ENCODE measurements at regions not wholly inside any gene's neighbourhood (a gene's known extent, or its start where the extent isn't known, plus 50 kb on each side); places are given as distances from the start of the nearest gene placed in this dataset.
"Not testable (repeated sequence)": the region's sequence is repeated elsewhere in the genome, so short reads cannot be mapped to it uniquely, and the experiment has no call there.

DNA sequence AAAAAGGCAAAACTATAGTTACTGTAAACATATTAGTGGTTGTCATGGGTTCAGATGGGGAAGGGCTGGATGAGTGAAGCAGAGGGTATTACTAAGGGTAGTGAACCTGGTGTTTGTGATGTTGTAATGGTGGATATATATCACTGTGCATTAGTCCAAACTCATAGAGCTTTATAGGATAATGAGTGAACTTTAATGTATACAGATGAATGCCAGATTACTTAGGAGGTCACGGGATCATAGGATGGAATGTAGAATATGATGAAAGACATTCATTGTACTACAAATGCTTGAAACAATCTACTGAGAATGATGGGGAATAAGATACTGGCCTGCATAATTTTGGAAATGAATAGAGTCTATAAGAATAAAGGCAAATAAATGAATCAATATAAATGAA lies 226.7 kb upstream of the ZNF804A start:
- no peak overlapping the region for H3K4me3 Mint-ChIP-seq
- no peak overlapping the region for H3K27ac Mint-ChIP-seq
- H3K36me3 Mint-ChIP-seq = no peaks in the 10 kb centered on the region
- H3K27me3 Mint-ChIP-seq = no peaks in the 10 kb centered on the region
- peaks cover 0 to 6% of the 10 kb centered on the region in 2 donors for H3K4me1 Mint-ChIP-seq
- DNase-seq (no peak), ATAC-seq (replicated peaks) (no peak)
- H3K9me3 Mint-ChIP-seq = peaks cover 0 to 4% of the 10 kb centered on the region in 2 donors

DNA sequence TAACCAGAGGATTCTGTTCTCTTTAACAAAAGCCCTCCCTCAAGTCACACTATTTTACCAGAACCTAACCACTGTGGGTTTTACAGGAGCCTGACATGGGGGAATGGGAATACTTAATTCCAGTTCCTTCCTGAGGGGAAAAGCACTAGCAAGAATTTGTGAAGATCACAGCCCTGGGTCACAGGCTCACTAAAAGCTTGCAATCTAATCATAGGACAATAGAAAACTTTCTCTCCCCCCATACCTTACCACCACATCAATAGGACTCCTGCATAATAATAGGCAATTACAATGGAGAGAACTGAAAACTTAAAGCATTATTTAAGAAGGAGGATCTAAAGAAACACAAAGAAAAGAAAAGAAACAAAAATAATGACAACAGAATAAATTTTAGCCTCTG lies 225.8 kb upstream of the ZNF804A start:
- H3K4me3 Mint-ChIP-seq = no peak overlapping the region
- no peak for ATAC-seq (replicated peaks)
- DNase-seq = no peak
- no peaks in the 10 kb centered on the region for H3K36me3 Mint-ChIP-seq
- H3K27me3 Mint-ChIP-seq = no peaks in the 10 kb centered on the region
- H3K27ac Mint-ChIP-seq = no peak overlapping the region
- H3K4me1 Mint-ChIP-seq = peaks cover 0 to 6% of the 10 kb centered on the region in 2 donors
- peaks cover 0 to 5% of the 10 kb centered on the region in 2 donors for H3K9me3 Mint-ChIP-seq

DNA sequence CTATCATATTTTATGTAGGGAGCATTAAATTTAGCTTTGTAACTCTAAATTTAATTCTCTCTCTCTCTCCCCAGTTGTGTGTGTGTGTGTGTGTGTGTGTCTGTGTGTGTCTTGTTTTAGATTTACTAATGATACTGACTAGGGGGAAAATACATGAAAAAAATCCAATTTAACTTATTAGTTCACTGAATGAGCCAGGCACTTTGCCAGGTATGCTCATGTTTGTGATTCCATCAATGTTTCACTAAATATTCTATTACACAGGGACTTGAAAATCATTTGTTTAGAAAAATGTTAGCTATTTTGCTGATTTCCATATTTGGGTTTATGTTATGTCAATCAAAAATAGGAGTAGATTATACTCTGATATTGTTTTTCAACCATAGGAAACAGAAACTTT lies 203.7 kb upstream of the ZNF804A start:
- Mint-ChIP-seq H3K4me3 (no peak overlapping the region), H3K27ac (no peak overlapping the region), H3K9me3 (peaks cover 0 to 4% of the 10 kb centered on the region in 2 donors), H3K27me3 (no peaks in the 10 kb centered on the region), H3K36me3 (no peaks in the 10 kb centered on the region), H3K4me1 (no peaks in the 10 kb centered on the region)
- no peak for DNase-seq
- ATAC-seq (replicated peaks) = no peak

DNA sequence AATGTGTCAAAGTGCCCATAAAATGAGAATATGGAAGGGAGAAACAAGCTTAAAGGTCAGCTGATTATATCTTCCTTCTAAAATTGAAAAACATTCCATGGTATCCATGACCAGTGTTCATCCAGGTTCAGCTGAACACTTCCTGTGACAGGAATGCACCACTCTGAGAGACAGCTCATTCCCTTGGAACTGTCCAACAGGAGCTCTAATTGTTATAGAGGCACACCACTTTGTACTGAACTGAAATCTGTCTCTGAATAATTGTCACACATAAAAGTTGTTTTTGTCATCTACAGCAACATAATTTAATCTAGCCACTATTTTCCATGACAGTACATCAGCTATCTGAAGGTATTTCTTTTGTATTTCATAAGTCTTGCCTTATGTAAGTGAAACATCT lies 195.9 kb upstream of the ZNF804A start:
- H3K27me3 Mint-ChIP-seq = no peaks in the 10 kb centered on the region
- no peak for DNase-seq
- H3K36me3 Mint-ChIP-seq = no peaks in the 10 kb centered on the region
- no peak overlapping the region for H3K27ac Mint-ChIP-seq
- H3K9me3 Mint-ChIP-seq = peaks cover 1 to 4% of the 10 kb centered on the region in 2 donors
- no peak for ATAC-seq (replicated peaks)
- no peak overlapping the region for H3K4me3 Mint-ChIP-seq
- no peaks in the 10 kb centered on the region for H3K4me1 Mint-ChIP-seq

DNA sequence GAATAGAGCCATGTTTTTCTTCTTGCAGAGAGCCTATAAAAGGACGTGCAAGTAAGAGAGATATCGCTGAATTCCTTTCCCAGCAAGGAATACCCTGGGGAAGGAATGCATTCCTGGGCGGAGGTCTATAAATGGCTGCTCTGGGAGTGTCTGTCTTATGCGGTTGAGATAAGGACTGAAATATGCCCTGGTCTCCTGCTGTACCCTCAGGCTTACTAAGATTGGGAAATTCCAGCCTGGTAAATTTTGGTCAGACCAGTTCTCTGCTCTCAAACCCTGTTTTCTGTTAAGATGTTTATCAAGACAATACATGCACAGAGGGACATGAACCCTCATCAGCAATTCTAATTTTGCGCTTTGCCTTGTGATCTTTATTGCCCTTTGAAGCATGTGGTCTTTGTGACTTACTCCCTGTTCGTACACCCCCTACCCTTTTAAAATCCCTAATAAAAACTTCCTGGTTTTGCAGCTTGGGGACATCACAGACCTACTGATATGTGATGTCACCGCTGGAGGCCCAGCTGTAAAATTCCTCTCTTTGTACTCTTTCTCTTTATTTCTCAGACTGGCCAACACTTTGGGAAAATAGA lies 191.2 kb upstream of the ZNF804A start:
- H3K4me3 Mint-ChIP-seq; DNase-seq; H3K27ac Mint-ChIP-seq; ATAC-seq (replicated peaks); H3K27me3 Mint-ChIP-seq; H3K9me3 Mint-ChIP-seq; H3K36me3 Mint-ChIP-seq; H3K4me1 Mint-ChIP-seq: not testable (repeated sequence)

DNA sequence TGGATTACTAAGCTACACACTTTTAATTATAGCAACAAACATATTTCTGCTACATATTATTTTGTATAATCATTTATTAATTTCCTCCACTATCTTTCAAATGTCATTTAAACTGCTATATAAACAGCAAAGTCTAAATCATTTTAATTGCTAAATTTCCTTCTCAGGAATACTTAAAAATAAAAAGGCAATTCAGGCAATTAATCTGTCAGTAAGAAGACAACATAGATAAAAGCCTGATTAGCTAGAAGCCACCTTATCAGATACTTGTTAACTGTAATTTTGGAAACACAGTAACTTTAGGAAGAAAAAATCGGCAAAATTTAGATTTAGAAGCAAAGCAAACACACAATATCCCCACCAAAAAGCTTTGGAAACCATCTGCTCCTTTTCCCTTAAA lies 188.2 kb upstream of the ZNF804A start:
- Mint-ChIP-seq H3K9me3 (peaks cover 5 to 10% of the 10 kb centered on the region in 2 donors), H3K4me1 (no peaks in the 10 kb centered on the region), H3K27ac (no peak overlapping the region), H3K4me3 (no peak overlapping the region), H3K27me3 (no peaks in the 10 kb centered on the region), H3K36me3 (no peaks in the 10 kb centered on the region)
- no peak for DNase-seq
- ATAC-seq (replicated peaks) = no peak

DNA sequence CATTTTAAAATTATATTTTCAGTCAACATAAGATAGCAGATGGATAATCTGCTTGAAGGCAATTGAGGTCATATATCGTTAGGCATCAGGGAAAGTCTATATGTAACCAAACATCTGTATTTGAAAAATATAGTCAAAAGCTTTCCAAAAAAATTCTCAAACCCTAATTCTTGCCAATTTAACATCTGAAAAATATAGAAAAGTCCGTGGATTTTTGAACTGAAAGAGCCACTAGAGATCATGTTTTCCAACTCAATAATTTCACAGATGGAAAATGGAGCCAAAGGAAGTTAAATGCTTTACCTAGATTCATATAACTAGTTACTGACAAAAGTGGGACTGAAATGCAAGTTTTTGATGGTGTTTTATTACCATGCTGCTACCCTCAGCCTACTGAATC lies 185.1 kb upstream of the ZNF804A start:
- Mint-ChIP-seq H3K36me3 (no peaks in the 10 kb centered on the region), H3K4me1 (no peaks in the 10 kb centered on the region), H3K9me3 (no peaks in the 10 kb centered on the region), H3K27ac (no peak overlapping the region), H3K27me3 (no peaks in the 10 kb centered on the region), H3K4me3 (no peak overlapping the region)
- no peak for ATAC-seq (replicated peaks)
- no peak for DNase-seq

DNA sequence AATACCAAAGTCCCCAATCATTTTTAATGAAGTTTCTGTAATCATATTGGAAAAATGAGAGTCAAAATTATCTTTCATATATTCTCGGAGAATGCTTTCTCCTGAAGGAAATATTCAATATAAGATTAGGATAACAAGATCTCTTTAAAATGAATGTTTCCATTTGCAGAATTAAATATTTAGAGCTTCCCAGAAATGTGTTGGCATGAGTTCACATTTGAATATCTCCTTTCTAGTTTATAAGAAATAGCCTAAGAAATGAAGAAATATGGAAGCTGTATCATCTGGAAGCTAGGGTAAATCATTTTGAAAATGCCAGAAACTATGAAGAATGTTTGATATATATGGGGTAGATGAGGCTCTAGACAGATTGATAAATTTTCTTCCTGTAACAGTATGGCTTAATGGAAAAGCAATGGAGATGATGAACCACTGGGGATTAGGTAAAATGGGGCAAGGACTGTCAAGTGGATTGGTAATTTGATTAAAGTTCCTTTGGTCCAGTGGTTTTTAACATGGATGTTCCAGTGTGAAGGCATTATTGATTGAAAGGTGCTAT lies 184.6 kb upstream of the ZNF804A start:
- ATAC-seq (replicated peaks) (no peak), DNase-seq (no peak)
- Mint-ChIP-seq H3K4me1 (no peaks in the 10 kb centered on the region), H3K9me3 (no peaks in the 10 kb centered on the region), H3K27me3 (no peaks in the 10 kb centered on the region), H3K27ac (no peak overlapping the region), H3K36me3 (no peaks in the 10 kb centered on the region), H3K4me3 (no peak overlapping the region)

DNA sequence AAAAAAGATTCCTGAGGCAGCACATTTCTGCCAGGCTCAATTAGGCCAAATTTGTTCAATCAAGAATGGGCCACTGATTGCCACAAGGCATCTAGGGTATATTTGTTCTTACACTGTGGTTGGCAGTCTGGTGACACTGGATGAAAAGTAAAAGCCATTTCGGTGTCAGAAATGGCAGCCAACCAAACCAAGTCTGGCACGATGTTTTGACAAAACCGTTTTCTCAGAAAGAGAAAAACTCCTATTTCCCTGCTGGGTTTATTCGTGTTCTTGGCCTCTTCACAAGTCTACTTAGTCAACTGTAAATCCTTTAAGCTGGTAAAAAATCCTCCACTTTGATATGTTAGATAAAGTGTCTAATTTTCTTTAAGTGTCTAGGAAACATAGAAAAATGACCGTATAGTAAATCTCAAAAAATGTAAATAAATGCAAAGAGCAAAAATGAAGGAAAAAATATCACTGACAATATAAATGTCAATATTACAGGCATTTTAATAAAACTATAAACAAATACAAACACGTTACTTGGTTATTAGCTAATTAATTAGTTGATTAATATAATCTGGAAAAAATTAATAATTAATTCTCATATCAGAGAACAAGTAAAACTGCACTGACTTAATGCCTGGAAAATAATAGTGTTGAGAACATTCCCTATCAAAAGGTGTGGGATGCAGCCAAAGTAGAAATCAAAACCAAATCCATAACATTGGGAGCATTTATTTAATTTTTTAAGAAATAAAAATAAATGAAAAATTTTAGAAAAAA lies 182.0 kb upstream of the ZNF804A start:
- no peaks in the 10 kb centered on the region for H3K4me1 Mint-ChIP-seq
- no peaks in the 10 kb centered on the region for H3K36me3 Mint-ChIP-seq
- no peak overlapping the region for H3K27ac Mint-ChIP-seq
- H3K27me3 Mint-ChIP-seq = no peaks in the 10 kb centered on the region
- no peak for ATAC-seq (replicated peaks)
- H3K4me3 Mint-ChIP-seq = no peak overlapping the region
- H3K9me3 Mint-ChIP-seq = no peaks in the 10 kb centered on the region
- DNase-seq = no peak

DNA sequence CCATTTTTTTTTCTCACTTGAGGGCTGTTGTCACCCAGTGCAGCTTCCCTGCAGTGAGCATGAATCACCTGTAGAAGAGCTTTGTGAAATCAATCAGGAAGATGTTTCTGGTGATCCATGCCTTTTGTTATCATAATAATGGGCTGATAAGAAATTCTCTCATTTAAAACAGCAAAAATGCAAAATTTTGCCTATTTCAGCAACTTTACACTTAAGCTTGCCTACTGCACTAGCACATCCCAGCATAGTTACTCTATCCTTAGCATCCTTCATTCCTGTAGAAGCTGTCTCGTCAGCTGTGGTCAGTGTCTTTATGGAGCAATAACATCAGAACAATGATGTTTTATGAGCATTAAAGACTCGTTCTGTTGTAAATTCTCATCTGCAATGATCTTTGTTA lies 178.6 kb upstream of the ZNF804A start:
- ATAC-seq (replicated peaks) (no peak), DNase-seq (no peak)
- Mint-ChIP-seq H3K27ac (no peak overlapping the region), H3K4me3 (no peak overlapping the region), H3K4me1 (no peaks in the 10 kb centered on the region), H3K36me3 (no peaks in the 10 kb centered on the region), H3K9me3 (no peaks in the 10 kb centered on the region), H3K27me3 (no peaks in the 10 kb centered on the region)

DNA sequence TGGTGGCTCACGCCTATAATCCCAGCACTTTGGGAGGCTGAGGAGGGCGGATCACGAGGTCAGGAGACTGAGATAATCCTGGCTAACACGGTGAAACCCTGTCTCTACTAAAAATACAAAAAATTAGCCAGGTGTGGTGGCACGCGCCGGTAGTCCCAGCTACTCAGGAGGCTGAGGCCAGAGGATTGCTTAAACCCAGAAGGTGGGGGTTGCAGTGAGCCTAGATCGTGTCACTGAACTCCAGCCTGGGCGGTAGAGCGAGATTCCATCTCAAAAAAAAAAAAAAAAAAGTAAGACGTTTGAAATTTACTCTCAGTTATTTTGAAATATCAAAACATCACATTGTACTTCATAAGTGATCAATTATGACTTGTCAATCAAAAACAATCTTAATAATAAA lies 176.9 kb upstream of the ZNF804A start:
- not testable (repeated sequence) for H3K27ac Mint-ChIP-seq; H3K4me1 Mint-ChIP-seq; DNase-seq; H3K4me3 Mint-ChIP-seq; ATAC-seq (replicated peaks); H3K9me3 Mint-ChIP-seq; H3K27me3 Mint-ChIP-seq; H3K36me3 Mint-ChIP-seq

DNA sequence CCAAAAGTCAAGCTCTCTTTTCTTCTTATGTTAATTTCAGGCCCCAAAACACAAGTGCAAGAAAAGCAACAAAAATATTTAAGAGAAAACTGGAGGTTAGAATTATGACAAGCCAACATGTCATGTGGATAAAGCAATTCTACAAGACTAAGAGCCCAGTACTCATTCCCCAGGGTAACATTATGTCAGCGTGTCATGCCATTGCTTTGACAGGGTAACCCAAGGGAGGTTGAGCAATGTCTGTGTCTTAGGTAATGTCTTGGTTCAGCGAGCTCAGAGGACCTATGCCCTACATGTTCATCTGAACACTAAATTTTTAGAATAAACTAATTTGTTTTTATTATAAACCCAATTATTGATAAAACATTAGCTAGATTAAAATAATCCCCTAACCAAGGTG lies 173.2 kb upstream of the ZNF804A start:
- no peaks in the 10 kb centered on the region for H3K27me3 Mint-ChIP-seq
- DNase-seq (no peak), ATAC-seq (replicated peaks) (no peak)
- no peak overlapping the region for H3K27ac Mint-ChIP-seq
- no peaks in the 10 kb centered on the region for H3K36me3 Mint-ChIP-seq
- no peaks in the 10 kb centered on the region for H3K9me3 Mint-ChIP-seq
- no peak overlapping the region for H3K4me3 Mint-ChIP-seq
- H3K4me1 Mint-ChIP-seq = no peaks in the 10 kb centered on the region

DNA sequence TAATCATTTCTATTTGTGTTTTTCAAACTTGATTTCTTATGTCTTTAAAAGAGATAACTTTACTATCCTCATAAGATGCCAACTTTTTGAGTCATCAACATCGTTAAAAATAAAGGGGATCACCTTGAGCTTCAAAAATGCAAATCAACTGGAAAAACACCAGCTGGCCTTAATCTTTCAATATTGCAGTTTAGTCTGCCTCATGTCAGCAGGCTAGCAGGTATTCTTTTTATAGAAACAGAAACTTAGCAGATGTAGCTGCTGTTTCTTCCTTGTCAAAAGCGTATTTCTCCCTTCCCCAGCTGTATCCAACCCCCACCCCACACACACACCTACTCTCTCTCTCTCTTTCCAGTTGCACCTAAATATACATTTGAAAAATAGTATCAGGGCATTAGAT lies 154.1 kb upstream of the ZNF804A start:
- no peak for ATAC-seq (replicated peaks)

DNA sequence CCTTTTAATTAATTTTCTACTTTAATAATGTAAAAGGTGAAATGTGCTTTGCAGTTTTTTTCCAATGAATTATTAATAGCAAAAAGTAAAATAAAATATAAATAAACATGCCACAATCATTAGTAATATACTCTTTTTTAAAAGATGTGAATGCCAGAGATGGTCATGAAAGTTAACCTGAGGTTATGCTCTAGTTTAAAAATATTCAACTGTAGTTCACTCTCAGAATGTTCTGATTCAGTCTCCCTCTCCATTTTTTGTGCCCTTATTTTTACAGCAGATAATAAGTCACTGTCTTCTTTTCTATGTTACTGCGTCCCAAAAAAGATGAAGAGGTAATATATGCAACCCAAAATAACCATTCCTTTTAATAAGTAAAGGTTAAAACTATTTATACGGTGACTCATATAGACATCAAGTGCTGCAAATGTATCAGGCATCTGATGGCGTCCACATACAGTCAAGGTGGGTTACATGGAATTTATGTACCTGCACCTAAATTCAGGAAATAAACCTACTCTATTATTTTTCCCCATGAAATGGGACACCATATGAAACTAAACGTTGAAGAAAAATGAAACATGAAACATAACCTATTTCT lies 153.6 kb upstream of the ZNF804A start:
- H3K4me3 Mint-ChIP-seq = no peak overlapping the region
- H3K27me3 Mint-ChIP-seq = no peaks in the 10 kb centered on the region
- no peaks in the 10 kb centered on the region for H3K36me3 Mint-ChIP-seq
- no peak overlapping the region for H3K27ac Mint-ChIP-seq
- no peak for DNase-seq
- H3K4me1 Mint-ChIP-seq = no peaks in the 10 kb centered on the region
- no peak for ATAC-seq (replicated peaks)
- no peaks in the 10 kb centered on the region for H3K9me3 Mint-ChIP-seq

More for the DNA sequence above, 154.1 kb upstream of the ZNF804A start:
- no peaks in the 10 kb centered on the region for H3K36me3 Mint-ChIP-seq
- no peaks in the 10 kb centered on the region for H3K4me1 Mint-ChIP-seq
- no peaks in the 10 kb centered on the region for H3K27me3 Mint-ChIP-seq
- no peak overlapping the region for H3K4me3 Mint-ChIP-seq
- H3K9me3 Mint-ChIP-seq = no peaks in the 10 kb centered on the region
- DNase-seq = no peak
- no peak overlapping the region for H3K27ac Mint-ChIP-seq

DNA sequence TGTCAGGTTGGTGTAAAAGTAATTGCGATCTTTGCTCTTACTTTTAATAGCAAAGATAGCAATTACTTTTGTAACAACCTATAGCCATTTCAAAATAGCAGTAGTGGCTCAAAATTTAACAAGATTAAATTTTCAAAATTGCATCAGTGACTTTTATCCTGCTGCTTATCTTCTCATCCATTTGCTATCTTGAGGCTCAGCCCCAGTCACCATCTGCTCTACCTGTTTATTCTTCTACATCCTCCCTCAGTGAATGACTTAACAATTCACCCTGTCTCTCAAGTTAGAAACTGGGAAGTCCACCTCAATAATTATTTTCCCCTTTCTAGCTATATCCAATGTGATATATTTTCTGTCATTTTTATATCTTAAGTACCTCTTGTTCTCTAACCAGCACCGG lies 148.6 kb upstream of the ZNF804A start:
- ATAC-seq (replicated peaks) (no peak), DNase-seq (no peak)
- Mint-ChIP-seq H3K27me3 (no peaks in the 10 kb centered on the region), H3K4me3 (no peak overlapping the region), H3K9me3 (no peaks in the 10 kb centered on the region), H3K4me1 (no peaks in the 10 kb centered on the region), H3K27ac (no peak overlapping the region), H3K36me3 (no peaks in the 10 kb centered on the region)
